Right lobe of liver (tissue), 4 donors: ENCODE measurements at regions not wholly inside any gene's neighbourhood (a gene's known extent, or its start where the extent isn't known, plus 50 kb on each side); places are given as distances from the start of the nearest gene placed in this dataset.

Experiments used
- CTCF ChIP-seq, 4 donors: fragments of 200-600 bp in 3 of 4; fragments of 450-650 bp in 1 of 4; IDR thresholded peaks; one replicate each; pipeline versions ENCODE4 v1.5.1 to v1.8.0; 2016 to 2022; ENCODE audit warnings: antibody characterized with exemption in 4 of 4, mild to moderate bottlenecking in 2 of 4
- POLR2A ChIP-seq: fragments of 450-650 bp; IDR thresholded peaks from one replicate; pipeline ENCODE4 v1.6.1; 2017; ENCODE audit warnings: antibody characterized with exemption, mild to moderate bottlenecking
- donor health status: DM: no; HTN: no; CAD: no.
- donor health status: DM: no; HTN: no; CAD: no.
- donor health status: DM: no; HTN: yes; CAD: no.

DNA sequence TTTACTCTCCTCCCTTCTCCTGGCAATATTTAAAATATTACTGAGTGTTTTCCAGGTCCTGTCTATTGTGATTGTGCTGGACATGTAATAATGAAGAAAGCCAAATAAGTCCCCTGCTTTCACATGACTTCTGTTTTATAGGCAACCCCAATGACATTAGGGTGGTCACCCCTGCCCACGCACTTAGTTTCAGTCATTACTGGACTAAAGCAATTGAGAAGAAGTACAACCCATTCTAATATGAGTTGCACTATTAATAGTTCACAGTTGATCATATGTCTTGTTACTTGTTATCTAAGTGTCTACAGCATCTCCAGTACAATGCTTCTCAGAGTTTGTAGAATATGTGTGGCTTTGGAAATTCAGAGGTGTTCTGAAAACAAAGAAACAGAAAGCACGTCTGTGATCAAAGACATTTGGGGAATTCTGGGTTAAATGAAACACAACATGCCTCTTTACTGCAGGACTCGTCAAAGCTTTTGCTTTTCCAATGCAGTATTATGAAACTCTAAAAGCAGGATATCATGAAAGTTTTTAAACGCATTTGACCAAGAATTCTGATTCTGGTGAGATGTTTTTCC is 789.5 kb downstream of the DHX35 start:
- TF ChIP-seq CTCF (IDR thresholded peaks at IDR 0.05): no peak
- no peak for TF ChIP-seq POLR2A
